IMR-90 (cell line): ENCODE measurements at regions not wholly inside any gene's neighbourhood (a gene's known extent, or its start where the extent isn't known, plus 50 kb on each side); places are given as distances from the start of the nearest gene placed in this dataset.

Experiments used
- ATAC-seq: fragments of 200-7000 bp; cut with Tn5 transposase; 2 replicates; pipeline ENCODE4 v1.9.1; 2020; ENCODE audit warnings: low read depth, mild to moderate bottlenecking, moderate library complexity
- BruUV-seq: library from RNA; stranded (reverse); fragments of 400-500 nt; replicated peaks from 2 replicates; lab custom pipeline; 2021; lab: Mats Ljungman, UMichigan
- CTCF ChIA-PET: fragments of 300-600 bp; formaldehyde crosslinking; extraction: SDS; loops from one replicate; lab custom pipeline; 2021; ENCODE audit warnings: antibody characterized with exemption; lab: Yijun Ruan, JAX
- POLR2A ChIA-PET: fragments of 300-600 bp; sonication (Branson Sonifier 250); formaldehyde crosslinking; loops from one replicate; lab custom pipeline; 2022; ENCODE audit warnings: antibody characterized with exemption; ENCODE audit not compliant: unreplicated experiment; lab: Charles Lee
- DNase-seq: peaks from one replicate; pipeline ENCODE4 v3.0.0; 2013
- H2AFZ ChIP-seq: replicated peaks from 2 replicates; pipeline ENCODE3; 2013; ENCODE audit warnings: low read length, mild to moderate bottlenecking; ENCODE audit not compliant: poor library complexity
- H2AK5ac ChIP-seq: 2 replicates; pipeline ENCODE4 v1.6.1; 2013; ENCODE audit warnings: low read depth, low read length, inconsistent platforms
- H2AK9ac ChIP-seq: replicated peaks from 2 replicates; pipeline ENCODE3; 2013; ENCODE audit warnings: mild to moderate bottlenecking, low read depth, low read length, moderate library complexity; ENCODE audit not compliant: poor library complexity
- H2BK120ac ChIP-seq: 2 replicates; pipeline ENCODE4 v1.6.1; 2013; ENCODE audit warnings: low read depth, low read length, inconsistent platforms
- H2BK15ac ChIP-seq: 3 replicates; pipeline ENCODE4 v1.6.1; 2013; ENCODE audit warnings: low read depth, low read length, inconsistent platforms
- H2BK20ac ChIP-seq: 2 replicates; pipeline ENCODE4 v1.6.1; 2013; ENCODE audit warnings: low read depth, mild to moderate bottlenecking, inconsistent platforms, low read length, moderate library complexity
- H2BK5ac ChIP-seq: 2 replicates; pipeline ENCODE4 v1.6.1; 2013; ENCODE audit warnings: mild to moderate bottlenecking, low read depth, low read length, inconsistent platforms; ENCODE audit not compliant: poor library complexity, severe bottlenecking
- H3K14ac ChIP-seq: replicated peaks from 2 replicates; pipeline ENCODE4 v1.6.1; 2013; ENCODE audit warnings: low read depth, low read length, inconsistent platforms
- H3K18ac ChIP-seq: 2 replicates; pipeline ENCODE4 v1.6.1; 2013; ENCODE audit warnings: low read depth, low read length, control low read depth
- H3K23ac ChIP-seq: 2 replicates; pipeline ENCODE4 v1.6.1; 2013; ENCODE audit warnings: low read depth, low read length, inconsistent platforms
- H3K27ac ChIP-seq: 2 replicates; pipeline ENCODE4 v1.5.1; 2013; ENCODE audit warnings: mild to moderate bottlenecking, control low read depth, low read length; ENCODE audit not compliant: insufficient read depth
- H3K27me3 ChIP-seq: 2 replicates; pipeline ENCODE4 v1.6.1; 2013; ENCODE audit warnings: low read length; ENCODE audit not compliant: control insufficient read depth, insufficient read depth
- H3K36me3 ChIP-seq: 2 replicates; pipeline ENCODE4 v1.6.1; 2013; ENCODE audit warnings: low read length, mixed read lengths; ENCODE audit not compliant: control insufficient read depth, insufficient read depth
- H3K4ac ChIP-seq: 2 replicates; pipeline ENCODE4 v1.6.1; 2013; ENCODE audit warnings: low read depth, low read length, inconsistent platforms
- H3K4me1 ChIP-seq: 2 replicates; pipeline ENCODE4 v1.6.1; 2013; ENCODE audit warnings: low read length, mixed read lengths; ENCODE audit not compliant: control insufficient read depth, insufficient read depth
- H3K4me2 ChIP-seq: 2 replicates; pipeline ENCODE4 v1.6.1; 2013; ENCODE audit warnings: low read depth, mild to moderate bottlenecking, control low read depth, low read length, moderate library complexity
- H3K4me3 ChIP-seq: 2 replicates; pipeline ENCODE4 v1.5.1; 2013; ENCODE audit warnings: low read depth, mild to moderate bottlenecking, control low read depth, low read length, moderate library complexity; ENCODE audit not compliant: insufficient read depth
- H3K56ac ChIP-seq: 2 replicates; pipeline ENCODE4 v1.6.1; 2013; ENCODE audit warnings: low read length, inconsistent platforms; ENCODE audit not compliant: insufficient read depth; ENCODE audit errors: extremely low read depth
- H3K79me1 ChIP-seq, 2 experiments: 2 replicates each; pipeline ENCODE4 v1.6.1; 2013; ENCODE audit warnings: low read length in 2 of 2, inconsistent platforms in 1 of 2, low read depth in 1 of 2
- H3K9ac ChIP-seq: 2 replicates; pipeline ENCODE4 v1.6.1; 2013; ENCODE audit warnings: low read depth, low read length, control low read depth
- H3K9me1 ChIP-seq: 2 replicates; pipeline ENCODE4 v1.6.1; 2013; ENCODE audit warnings: low read length, inconsistent platforms; ENCODE audit not compliant: insufficient read depth
- H3K9me3 ChIP-seq: 2 replicates; pipeline ENCODE4 v1.6.1; 2013; ENCODE audit warnings: low read length; ENCODE audit not compliant: control insufficient read depth, insufficient read depth
- H4K20me1 ChIP-seq: 2 replicates; pipeline ENCODE4 v1.6.1; 2013; ENCODE audit warnings: low read length, inconsistent platforms; ENCODE audit not compliant: insufficient read depth
- H4K5ac ChIP-seq: 2 replicates; pipeline ENCODE4 v1.6.1; 2013; ENCODE audit warnings: mild to moderate bottlenecking, low read depth, low read length, control low read depth
- H4K8ac ChIP-seq, 2 experiments: 2 replicates each; pipeline ENCODE4 v1.6.1; 2013; ENCODE audit warnings: low read depth in 2 of 2, low read length in 2 of 2, control low read depth in 1 of 2, inconsistent platforms in 1 of 2
- H4K91ac ChIP-seq: 2 replicates; pipeline ENCODE4 v1.6.1; 2013; ENCODE audit warnings: low read depth, low read length, inconsistent platforms; ENCODE audit not compliant: insufficient read depth
- CEBPB ChIP-seq: IDR thresholded peaks from 2 replicates; pipeline ENCODE4 v1.6.1; 2012; ENCODE audit warnings: low read depth, low read length, improper control_type of control experiment
- CTCF ChIP-seq: conservative IDR thresholded peaks from 2 replicates; pipeline ENCODE4 v1.5.1; 2012; ENCODE audit warnings: mild to moderate bottlenecking, low read depth, low read length, improper control_type of control experiment
- FOS ChIP-seq: fragments of 150-350 bp; IDR thresholded peaks from 2 replicates; pipeline ENCODE4 v1.6.1; 2016; ENCODE audit warnings: low read depth, low read length
- NFE2L2 ChIP-seq: fragments of 150-350 bp; IDR thresholded peaks from 2 replicates; pipeline ENCODE4 v1.6.1; 2016; ENCODE audit warnings: low read depth, mild to moderate bottlenecking, low read length
- WGBS, 2 experiments: methylation state at CpG; one replicate each; pipeline versions ENCODE4 v1.1.5 to v1.1.7; 2013; ENCODE audit warnings: missing lambda C conversion rate in 2 of 2; ENCODE audit not compliant: insufficient read length in 1 of 2; ENCODE audit errors: extremely low coverage in 2 of 2; 5-methylcytosine and 5-hydroxymethylcytosine counted together
- dilution Hi-C: fragments of 300-500 bp; cut with HindIII; formaldehyde crosslinking; loops from one replicate; pipeline ENCODE4 v1.14.3; 2018; ENCODE audit warnings: low sequenced_read_pairs; ENCODE audit not compliant: unreplicated experiment
- in situ Hi-C: fragments of 300-500 bp; cut with MboI; formaldehyde crosslinking; loops from 3 replicates; pipeline ENCODE4 v1.14.3; 2019; ENCODE audit warnings: low sequenced_read_pairs, inconsistent platforms, mixed read lengths
- intact Hi-C: fragments of 100-400 bp; cut with micrococcal nuclease; formaldehyde crosslinking; loops from 2 replicates; pipeline ENCODE4 v1.10.0; 2022

GRCh38 chr3:193129607-193130006, 111.4 kb upstream of the PLAAT1 start:
- Histone ChIP-seq H3K4me2 (no peak overlapping the region), H2AK5ac (no peak overlapping the region), H4K20me1 (no peaks in the 10 kb centered on the region), H2BK20ac (no peak overlapping the region), H2BK15ac (no peak overlapping the region), H2AK9ac (no peak overlapping the region), H3K27ac (no peak overlapping the region), H3K9ac (no peak overlapping the region), H3K4me1 (no peaks in the 10 kb centered on the region), H3K9me1 (no peaks in the 10 kb centered on the region), H2BK120ac (no peak overlapping the region), H3K14ac (no peak overlapping the region), H4K5ac (no peak overlapping the region), H3K27me3 (no peaks in the 10 kb centered on the region), H2BK5ac (no peak overlapping the region), H4K8ac (no peak overlapping the region), H3K79me1 (no peaks in the 10 kb centered on the region), H3K36me3 (no peaks in the 10 kb centered on the region), H3K23ac (no peak overlapping the region), H3K9me3 (no peaks in the 10 kb centered on the region), H2AFZ (no peak overlapping the region), H3K4me3 (no peak overlapping the region), H4K91ac (no peak overlapping the region), H3K56ac (no peak overlapping the region), H3K18ac (no peak overlapping the region), H3K4ac (no peak overlapping the region)
- no peak for ATAC-seq
- intact Hi-C loops: no loop called here
- no peak for TF ChIP-seq FOS
- no peak for TF ChIP-seq CEBPB
- no peak for TF ChIP-seq NFE2L2
- no peak for TF ChIP-seq CTCF
- no TSS peak for BruUV-seq
- WGBS, 2 experiments: no CpG with 5 or more reads among the region's 4 CpGs
- ChIA-PET POLR2A (no interaction called here), CTCF (interaction anchor here (0.7 kb wide), 1 partner anchor 317 kb away, joined by 3 read pairs; no protein-coding TSS in a partner anchor)
- dilution Hi-C loops: no loop called here
- in situ Hi-C loops: no loop called here
- no peak for DNase-seq
